ENCODE measurements at regions not wholly inside any gene's neighbourhood (a gene's known extent, or its start where the extent isn't known, plus 50 kb on each side); places are given as distances from the start of the nearest gene placed in this dataset.
"Not testable (repeated sequence)": the region's sequence is repeated elsewhere in the genome, so short reads cannot be mapped to it uniquely, and the experiment has no call there.

GRCh38 chr3:171915275-171915674, 72.1 kb downstream of the TMEM212 start:
- H3K4me1 ChIP-seq (ENCODE audit: control insufficient read depth in 2 of 2, insufficient read depth in 2 of 2, low read length in 2 of 2): no peaks in the 10 kb centered on the region
- no peak for DNase-seq (ENCODE audit: low read depth in 6 of 9, low spot score in 9 of 9)
- H3K27me3 ChIP-seq (ENCODE audit: control insufficient read depth in 2 of 2, insufficient read depth in 1 of 2, low read length in 1 of 2): no peaks in the 10 kb centered on the region
- H3K36me3 ChIP-seq (ENCODE audit: control insufficient read depth in 2 of 2, insufficient read depth in 2 of 2, low read length in 1 of 2): no peaks in the 10 kb centered on the region
- H3K4me3 ChIP-seq (ENCODE audit: low read length in 2 of 2): no peak overlapping the region
- H3K9me3 ChIP-seq (ENCODE audit: control insufficient read depth in 2 of 2, insufficient read depth in 1 of 2, low read length in 1 of 2): peaks cover 0 to 3% of the 10 kb centered on the region in 2 donors
- WGBS: 94% methylated on average over 1 of the region's 1 CpG
- no peak overlapping the region for H3K27ac ChIP-seq (ENCODE audit: low read depth in 1 of 2, low read length in 1 of 2)

GRCh38 chr3:171916888-171917287, 73.7 kb downstream of the TMEM212 start:
- H3K4me3 ChIP-seq (ENCODE audit: low read length in 2 of 2): no peak overlapping the region
- H3K27me3 ChIP-seq (ENCODE audit: control insufficient read depth in 2 of 2, insufficient read depth in 1 of 2, low read length in 1 of 2): no peaks in the 10 kb centered on the region
- DNase-seq (ENCODE audit: low read depth in 6 of 9, low spot score in 9 of 9): no peak
- no peaks in the 10 kb centered on the region for H3K36me3 ChIP-seq (ENCODE audit: control insufficient read depth in 2 of 2, insufficient read depth in 2 of 2, low read length in 1 of 2)
- 96% methylated on average over 3 of the region's 3 CpGs for WGBS
- H3K4me1 ChIP-seq (ENCODE audit: control insufficient read depth in 2 of 2, insufficient read depth in 2 of 2, low read length in 2 of 2): no peaks in the 10 kb centered on the region
- no peak overlapping the region for H3K27ac ChIP-seq (ENCODE audit: low read depth in 1 of 2, low read length in 1 of 2)
- H3K9me3 ChIP-seq (ENCODE audit: control insufficient read depth in 2 of 2, insufficient read depth in 1 of 2, low read length in 1 of 2): peaks cover 0 to 3% of the 10 kb centered on the region in 2 donors

GRCh38 chr3:171922629-171923028, 79.5 kb downstream of the TMEM212 start:
- not testable (repeated sequence) for H3K4me1 ChIP-seq (ENCODE audit: control insufficient read depth in 2 of 2, insufficient read depth in 2 of 2, low read length in 2 of 2); H3K36me3 ChIP-seq (ENCODE audit: control insufficient read depth in 2 of 2, insufficient read depth in 2 of 2, low read length in 1 of 2); H3K27ac ChIP-seq (ENCODE audit: low read depth in 1 of 2, low read length in 1 of 2); H3K9me3 ChIP-seq (ENCODE audit: control insufficient read depth in 2 of 2, insufficient read depth in 1 of 2, low read length in 1 of 2); H3K27me3 ChIP-seq (ENCODE audit: control insufficient read depth in 2 of 2, insufficient read depth in 1 of 2, low read length in 1 of 2); H3K4me3 ChIP-seq (ENCODE audit: low read length in 2 of 2); DNase-seq (ENCODE audit: low read depth in 6 of 9, low spot score in 9 of 9)
- WGBS: 89% methylated on average over 1 of the region's 1 CpG

- 91% methylated on average over 2 of the region's 2 CpGs for WGBS
- not testable (repeated sequence) for DNase-seq (ENCODE audit: low read depth in 6 of 9, low spot score in 9 of 9); H3K9me3 ChIP-seq (ENCODE audit: control insufficient read depth in 2 of 2, insufficient read depth in 1 of 2, low read length in 1 of 2); H3K36me3 ChIP-seq (ENCODE audit: control insufficient read depth in 2 of 2, insufficient read depth in 2 of 2, low read length in 1 of 2); H3K27me3 ChIP-seq (ENCODE audit: control insufficient read depth in 2 of 2, insufficient read depth in 1 of 2, low read length in 1 of 2); H3K4me3 ChIP-seq (ENCODE audit: low read length in 2 of 2); H3K27ac ChIP-seq (ENCODE audit: low read depth in 1 of 2, low read length in 1 of 2); H3K4me1 ChIP-seq (ENCODE audit: control insufficient read depth in 2 of 2, insufficient read depth in 2 of 2, low read length in 2 of 2)
These were observed 80.5 kb downstream of the TMEM212 start for GRCh38 chr3:171923668-171924067.

- not testable (repeated sequence) for DNase-seq (ENCODE audit: low read depth in 6 of 9, low spot score in 9 of 9); H3K4me3 ChIP-seq (ENCODE audit: low read length in 2 of 2); H3K36me3 ChIP-seq (ENCODE audit: control insufficient read depth in 2 of 2, insufficient read depth in 2 of 2, low read length in 1 of 2); H3K27ac ChIP-seq (ENCODE audit: low read depth in 1 of 2, low read length in 1 of 2); H3K9me3 ChIP-seq (ENCODE audit: control insufficient read depth in 2 of 2, insufficient read depth in 1 of 2, low read length in 1 of 2); H3K4me1 ChIP-seq (ENCODE audit: control insufficient read depth in 2 of 2, insufficient read depth in 2 of 2, low read length in 2 of 2); H3K27me3 ChIP-seq (ENCODE audit: control insufficient read depth in 2 of 2, insufficient read depth in 1 of 2, low read length in 1 of 2)
- 90% methylated on average over 1 of the region's 1 CpG for WGBS
These were observed 81.7 kb downstream of the TMEM212 start for GRCh38 chr3:171924864-171925263.

- 94% methylated on average over 10 of the region's 10 CpGs for WGBS
- no peak for DNase-seq (ENCODE audit: low read depth in 6 of 9, low spot score in 9 of 9)
- no peaks in the 10 kb centered on the region for H3K27me3 ChIP-seq (ENCODE audit: control insufficient read depth in 2 of 2, insufficient read depth in 1 of 2, low read length in 1 of 2)
- H3K36me3 ChIP-seq (ENCODE audit: control insufficient read depth in 2 of 2, insufficient read depth in 2 of 2, low read length in 1 of 2): no peaks in the 10 kb centered on the region
- no peaks in the 10 kb centered on the region for H3K4me1 ChIP-seq (ENCODE audit: control insufficient read depth in 2 of 2, insufficient read depth in 2 of 2, low read length in 2 of 2)
- no peak overlapping the region for H3K27ac ChIP-seq (ENCODE audit: low read depth in 1 of 2, low read length in 1 of 2)
- H3K4me3 ChIP-seq (ENCODE audit: low read length in 2 of 2): no peak overlapping the region
- H3K9me3 ChIP-seq (ENCODE audit: control insufficient read depth in 2 of 2, insufficient read depth in 1 of 2, low read length in 1 of 2): no peaks in the 10 kb centered on the region
These were observed 89.0 kb downstream of the TMEM212 start for GRCh38 chr3:171932153-171932611.

GRCh38 chr3:171933441-171933840, 90.3 kb downstream of the TMEM212 start:
- DNase-seq (ENCODE audit: low read depth in 6 of 9, low spot score in 9 of 9): no peak
- Histone ChIP-seq H3K9me3 (ENCODE audit: control insufficient read depth in 2 of 2, insufficient read depth in 1 of 2, low read length in 1 of 2) (no peaks in the 10 kb centered on the region), H3K4me3 (ENCODE audit: low read length in 2 of 2) (no peak overlapping the region), H3K4me1 (ENCODE audit: control insufficient read depth in 2 of 2, insufficient read depth in 2 of 2, low read length in 2 of 2) (no peaks in the 10 kb centered on the region), H3K27ac (ENCODE audit: low read depth in 1 of 2, low read length in 1 of 2) (no peak overlapping the region), H3K27me3 (ENCODE audit: control insufficient read depth in 2 of 2, insufficient read depth in 1 of 2, low read length in 1 of 2) (no peaks in the 10 kb centered on the region), H3K36me3 (ENCODE audit: control insufficient read depth in 2 of 2, insufficient read depth in 2 of 2, low read length in 1 of 2) (no peaks in the 10 kb centered on the region)
- 89% methylated on average over 1 of the region's 1 CpG for WGBS

- H3K9me3 ChIP-seq (ENCODE audit: control insufficient read depth in 2 of 2, insufficient read depth in 1 of 2, low read length in 1 of 2): no peaks in the 10 kb centered on the region
- no peaks in the 10 kb centered on the region for H3K36me3 ChIP-seq (ENCODE audit: control insufficient read depth in 2 of 2, insufficient read depth in 2 of 2, low read length in 1 of 2)
- no peaks in the 10 kb centered on the region for H3K27me3 ChIP-seq (ENCODE audit: control insufficient read depth in 2 of 2, insufficient read depth in 1 of 2, low read length in 1 of 2)
- no peak overlapping the region for H3K4me3 ChIP-seq (ENCODE audit: low read length in 2 of 2)
- no peak overlapping the region for H3K27ac ChIP-seq (ENCODE audit: low read depth in 1 of 2, low read length in 1 of 2)
- WGBS: 95% methylated on average over 7 of the region's 7 CpGs
- no peaks in the 10 kb centered on the region for H3K4me1 ChIP-seq (ENCODE audit: control insufficient read depth in 2 of 2, insufficient read depth in 2 of 2, low read length in 2 of 2)
- no peak for DNase-seq (ENCODE audit: low read depth in 6 of 9, low spot score in 9 of 9)
These were observed 92.3 kb downstream of the TMEM212 start for GRCh38 chr3:171935261-171936123.

GRCh38 chr3:171936191-171936841, 93.2 kb downstream of the TMEM212 start:
- 95% methylated on average over 6 of the region's 6 CpGs for WGBS
- H3K27ac ChIP-seq (ENCODE audit: low read depth in 1 of 2, low read length in 1 of 2): no peak overlapping the region
- no peaks in the 10 kb centered on the region for H3K9me3 ChIP-seq (ENCODE audit: control insufficient read depth in 2 of 2, insufficient read depth in 1 of 2, low read length in 1 of 2)
- no peak overlapping the region for H3K4me3 ChIP-seq (ENCODE audit: low read length in 2 of 2)
- DNase-seq (ENCODE audit: low read depth in 6 of 9, low spot score in 9 of 9): no peak
- no peaks in the 10 kb centered on the region for H3K36me3 ChIP-seq (ENCODE audit: control insufficient read depth in 2 of 2, insufficient read depth in 2 of 2, low read length in 1 of 2)
- H3K27me3 ChIP-seq (ENCODE audit: control insufficient read depth in 2 of 2, insufficient read depth in 1 of 2, low read length in 1 of 2): no peaks in the 10 kb centered on the region
- H3K4me1 ChIP-seq (ENCODE audit: control insufficient read depth in 2 of 2, insufficient read depth in 2 of 2, low read length in 2 of 2): no peaks in the 10 kb centered on the region

All from thymus (tissue), 11 donors.